HCT116 (cell line): ENCODE measurements at regions not wholly inside any gene's neighbourhood (a gene's known extent, or its start where the extent isn't known, plus 50 kb on each side); places are given as distances from the start of the nearest gene placed in this dataset.

Experiments used
- ATAC-seq: fragments of 200-7000 bp; cut with Tn5 transposase; 2 replicates; pipeline ENCODE4 v1.9.1; 2020; ENCODE audit warnings: mild to moderate bottlenecking, moderate library complexity
- BruUV-seq: library from RNA; stranded (reverse); fragments of 400-500 nt; replicated peaks from 2 replicates; lab custom pipeline; 2021; lab: Mats Ljungman, UMichigan
- CTCF ChIA-PET: fragments of 300-600 bp; sonication (Branson Sonifier 250); formaldehyde crosslinking; loops from one replicate; lab custom pipeline; 2021; ENCODE audit warnings: antibody characterized with exemption; lab: Charles Lee
- POLR2A ChIA-PET: fragments of 300-600, 350-600 bp; sonication (Branson Sonifier 250); formaldehyde crosslinking; loops from one replicate; lab custom pipeline; 2021; ENCODE audit warnings: antibody characterized with exemption; lab: Charles Lee
- RAD21 ChIA-PET, 2 experiments: fragments of 300-600 bp; sonication (Branson Sonifier 250); formaldehyde crosslinking; loops; one replicate each; lab custom pipeline; 2023; ENCODE audit warnings: low total read pairs in 2 of 2; ENCODE audit not compliant: uncharacterized antibody in 2 of 2, unreplicated experiment in 2 of 2, low non-redundant PET in 1 of 2; lab: Charles Lee
- DNase-seq: peaks from one replicate; pipeline ENCODE4 v3.0.0-alpha.2; 2010; ENCODE audit warnings: low read depth, low spot score
- H2AFZ ChIP-seq: fragments of 200-600 bp; shearing (Covaris generic), sonication (generic); 2 replicates; pipeline ENCODE4 v1.6.1; 2017; ENCODE audit warnings: low read depth, mixed run types, mixed read lengths, antibody characterized with exemption, low read length; ENCODE audit not compliant: poor library complexity, severe bottlenecking
- H3K27ac ChIP-seq: 2 replicates; pipeline ENCODE4 v1.5.1; 2012; ENCODE audit warnings: low read depth, low read length
- H3K27me3 ChIP-seq: fragments of 200-600 bp; sonication (generic); 2 replicates; pipeline ENCODE4 v1.6.1; 2016; ENCODE audit warnings: mixed run types, low read length, mixed read lengths; ENCODE audit not compliant: insufficient read depth
- H3K36me3 ChIP-seq, 2 experiments: fragments of 200-500 bp in 1 of 2; fragments of 200-600 bp in 1 of 2; sonication (Bioruptor generic) in 1 of 2; sonication (generic) in 1 of 2; 2 replicates each; pipeline versions ENCODE4 v1.5.1 to v1.6.1; 2014 to 2016; ENCODE audit warnings: low read length in 2 of 2, inconsistent platforms in 1 of 2, mixed read lengths in 1 of 2, mixed run types in 1 of 2; ENCODE audit not compliant: insufficient read depth in 2 of 2, control insufficient read depth in 1 of 2
- H3K4me1 ChIP-seq, 2 experiments: fragments of 200-600 bp in 1 of 2; sonication (generic) in 1 of 2; 2 replicates each; pipeline versions ENCODE4 v1.5.1 to v1.6.1; 2012 to 2017; ENCODE audit warnings: low read length in 2 of 2, inconsistent platforms in 1 of 2, mild to moderate bottlenecking in 1 of 2, mixed read lengths in 1 of 2, mixed run types in 1 of 2, moderate library complexity in 1 of 2; ENCODE audit not compliant: insufficient read depth in 2 of 2, control insufficient read depth in 1 of 2
- H3K4me2 ChIP-seq: fragments of 200-600 bp; sonication (generic); 2 replicates; pipeline ENCODE4 v1.6.1; 2017; ENCODE audit warnings: mixed run types, low read length, mixed read lengths
- H3K4me3 ChIP-seq, 2 experiments: fragments of 200-600 bp in 1 of 2; sonication (generic) in 1 of 2; replicated peaks in 1 of 2; 2 replicates each; pipeline ENCODE4 v1.5.1; 2011 to 2016; ENCODE audit warnings: low read length in 2 of 2, control low read depth in 1 of 2, low read depth in 1 of 2, mild to moderate bottlenecking in 1 of 2, mixed read lengths in 1 of 2, mixed run types in 1 of 2
- H3K79me2 ChIP-seq: fragments of 200-600 bp; sonication (generic); 2 replicates; pipeline ENCODE4 v1.6.1; 2017; ENCODE audit warnings: mild to moderate bottlenecking, mixed run types, low read length, moderate library complexity, mixed read lengths; ENCODE audit not compliant: insufficient read depth
- H3K9ac ChIP-seq: fragments of 200-600 bp; sonication (generic); 2 replicates; pipeline ENCODE4 v1.6.1; 2016; ENCODE audit warnings: low read length, mixed read lengths
- H3K9me2 ChIP-seq: fragments of 200-600 bp; sonication (generic), shearing (Covaris generic); 2 replicates; pipeline ENCODE4 v1.6.1; 2017; ENCODE audit warnings: mixed run types, mild to moderate bottlenecking, moderate library complexity; ENCODE audit not compliant: insufficient read depth
- H3K9me3 ChIP-seq, 2 experiments: fragments of 200-500 bp in 1 of 2; fragments of 200-600 bp in 1 of 2; sonication (Bioruptor generic) in 1 of 2; sonication (generic) in 1 of 2; 2 replicates each; pipeline ENCODE4 v1.6.1; 2014 to 2017; ENCODE audit warnings: low read length in 2 of 2, mixed read lengths in 2 of 2, inconsistent platforms in 1 of 2, low read depth in 1 of 2, mild to moderate bottlenecking in 1 of 2, mixed run types in 1 of 2, moderate library complexity in 1 of 2; ENCODE audit not compliant: control insufficient read depth in 1 of 2, insufficient read depth in 1 of 2
- H4K20me1 ChIP-seq: fragments of 200-600 bp; sonication (generic), shearing (Covaris generic); 2 replicates; pipeline ENCODE4 v1.6.1; 2017; ENCODE audit warnings: mixed run types, mild to moderate bottlenecking, moderate library complexity; ENCODE audit not compliant: insufficient read depth
- CBX3 ChIP-seq: IDR thresholded peaks from 2 replicates; pipeline ENCODE4 v1.6.1; 2012; ENCODE audit warnings: low read depth
- FOSL1 ChIP-seq: IDR thresholded peaks from 2 replicates; pipeline ENCODE4 v1.6.1; 2012; ENCODE audit warnings: low read depth
- RAD21 ChIP-seq: IDR thresholded peaks from 2 replicates; pipeline ENCODE4 v1.6.1; 2012; ENCODE audit warnings: low read depth, mild to moderate bottlenecking
- ZNF274 ChIP-seq: fragments of 200-500 bp; sonication (Bioruptor generic); IDR thresholded peaks from 2 replicates; pipeline ENCODE4 v1.6.1; 2014; ENCODE audit warnings: mild to moderate bottlenecking, low read depth, low read length, inconsistent platforms
- intact Hi-C: fragments of 100-400 bp; cut with micrococcal nuclease; formaldehyde crosslinking; loops from 2 replicates; pipeline ENCODE4 v1.10.0; 2022
- TF ChIP-seq, protein P1 (sequence below): IDR thresholded peaks from 2 replicates; pipeline ENCODE4 v1.6.1; 2011; ENCODE audit warnings: mild to moderate bottlenecking, low read length, moderate library complexity; ENCODE audit not compliant: insufficient replicate concordance; ENCODE audit errors: extremely low read depth
- TF ChIP-seq, protein P2 (sequence below), 3 experiments: fragments of 200-600 bp in 1 of 3; sonication (generic) in 1 of 3; IDR thresholded peaks in 2 of 3; conservative IDR thresholded peaks in 1 of 3; 2 replicates each; pipeline ENCODE4 v1.5.1; 2012 to 2017; ENCODE audit warnings: low read depth in 2 of 3, low read length in 2 of 3, antibody characterized with exemption in 1 of 3, borderline replicate concordance in 1 of 3, control low read depth in 1 of 3, mild to moderate bottlenecking in 1 of 3, mixed read lengths in 1 of 3, mixed run types in 1 of 3, moderate library complexity in 1 of 3; ENCODE audit not compliant: insufficient read depth in 1 of 3

DNA sequence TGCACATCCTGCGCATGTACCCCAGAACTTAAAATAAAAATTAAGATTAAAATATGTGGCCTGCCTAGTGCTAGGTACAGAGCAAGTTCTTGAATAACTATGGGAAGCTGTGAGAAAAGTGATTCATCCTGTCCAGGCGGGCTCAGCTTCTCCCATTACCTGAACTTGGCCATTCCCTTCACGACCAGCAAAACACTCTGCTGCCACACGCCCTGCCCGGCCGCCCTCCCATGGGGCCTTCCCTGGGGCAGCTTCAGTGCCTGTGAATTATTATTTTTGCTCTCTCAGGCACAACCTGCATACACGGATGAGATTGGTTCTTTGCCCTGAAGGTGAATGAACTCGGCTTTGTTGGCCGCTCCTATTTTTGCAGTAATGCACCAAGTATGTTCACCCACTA, 209.2 kb upstream of the SHH start:
- ChIA-PET CTCF (no interaction called here), RAD21 (no interaction called here), POLR2A (no interaction called here)
- Histone ChIP-seq H3K4me2 (no peak overlapping the region), H3K9me3 (no peaks in the 10 kb centered on the region), H3K79me2 (no peaks in the 10 kb centered on the region), H3K27ac (no peak overlapping the region), H2AFZ (no peak overlapping the region), H3K9me2 (no peaks in the 10 kb centered on the region), H3K36me3 (no peaks in the 10 kb centered on the region), H3K27me3 (no peaks in the 10 kb centered on the region), H3K9ac (no peak overlapping the region), H4K20me1 (no peaks in the 10 kb centered on the region), H3K4me1 (no peaks in the 10 kb centered on the region)
- DNase-seq = no peak
- intact Hi-C loops = no loop called here
- BruUV-seq = no TSS peak
- TF ChIP-seq RAD21 = no peak
- TF ChIP-seq CBX3 = no peak
- TF ChIP-seq, protein P1, sequence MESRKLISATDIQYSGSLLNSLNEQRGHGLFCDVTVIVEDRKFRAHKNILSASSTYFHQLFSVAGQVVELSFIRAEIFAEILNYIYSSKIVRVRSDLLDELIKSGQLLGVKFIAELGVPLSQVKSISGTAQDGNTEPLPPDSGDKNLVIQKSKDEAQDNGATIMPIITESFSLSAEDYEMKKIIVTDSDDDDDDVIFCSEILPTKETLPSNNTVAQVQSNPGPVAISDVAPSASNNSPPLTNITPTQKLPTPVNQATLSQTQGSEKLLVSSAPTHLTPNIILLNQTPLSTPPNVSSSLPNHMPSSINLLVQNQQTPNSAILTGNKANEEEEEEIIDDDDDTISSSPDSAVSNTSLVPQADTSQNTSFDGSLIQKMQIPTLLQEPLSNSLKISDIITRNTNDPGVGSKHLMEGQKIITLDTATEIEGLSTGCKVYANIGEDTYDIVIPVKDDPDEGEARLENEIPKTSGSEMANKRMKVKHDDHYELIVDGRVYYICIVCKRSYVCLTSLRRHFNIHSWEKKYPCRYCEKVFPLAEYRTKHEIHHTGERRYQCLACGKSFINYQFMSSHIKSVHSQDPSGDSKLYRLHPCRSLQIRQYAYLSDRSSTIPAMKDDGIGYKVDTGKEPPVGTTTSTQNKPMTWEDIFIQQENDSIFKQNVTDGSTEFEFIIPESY = no peak
- TF ChIP-seq FOSL1 = no peak
- no peak for TF ChIP-seq ZNF274
- TF ChIP-seq, all 23 proteins: peak for 0
- ATAC-seq = no peak
- no peak overlapping the region for H3K4me3 ChIP-seq

DNA sequence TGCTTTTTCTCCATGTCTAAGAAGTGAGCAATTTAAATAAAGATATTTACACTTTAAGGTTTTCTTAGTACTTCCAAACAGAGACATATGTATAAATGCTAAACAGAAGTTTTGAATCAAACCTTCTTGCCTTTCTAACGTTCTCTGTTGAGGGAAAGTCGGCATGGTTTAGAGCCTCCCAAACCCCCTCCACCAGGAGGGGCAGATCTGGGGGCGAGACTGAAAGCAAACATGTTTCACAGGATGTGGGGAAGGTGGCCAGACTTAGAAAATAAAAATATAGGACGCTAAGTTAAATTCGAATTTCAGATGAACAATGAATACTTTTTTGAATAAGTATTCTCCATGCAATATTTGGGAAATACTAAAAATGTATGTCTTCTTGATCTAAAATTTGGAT, 208.3 kb upstream of the SHH start:
- H3K9ac ChIP-seq = no peak overlapping the region
- BruUV-seq = no TSS peak
- no peaks in the 10 kb centered on the region for H3K27me3 ChIP-seq
- no peaks in the 10 kb centered on the region for H3K9me3 ChIP-seq
- H3K4me2 ChIP-seq = no peak overlapping the region
- no peaks in the 10 kb centered on the region for H3K4me1 ChIP-seq
- H3K36me3 ChIP-seq = no peaks in the 10 kb centered on the region
- POLR2A ChIA-PET = no interaction called here
- RAD21 ChIA-PET = no interaction called here
- no peaks in the 10 kb centered on the region for H3K9me2 ChIP-seq
- no peak overlapping the region for H3K4me3 ChIP-seq
- H3K79me2 ChIP-seq = no peaks in the 10 kb centered on the region
- TF ChIP-seq, protein P2, sequence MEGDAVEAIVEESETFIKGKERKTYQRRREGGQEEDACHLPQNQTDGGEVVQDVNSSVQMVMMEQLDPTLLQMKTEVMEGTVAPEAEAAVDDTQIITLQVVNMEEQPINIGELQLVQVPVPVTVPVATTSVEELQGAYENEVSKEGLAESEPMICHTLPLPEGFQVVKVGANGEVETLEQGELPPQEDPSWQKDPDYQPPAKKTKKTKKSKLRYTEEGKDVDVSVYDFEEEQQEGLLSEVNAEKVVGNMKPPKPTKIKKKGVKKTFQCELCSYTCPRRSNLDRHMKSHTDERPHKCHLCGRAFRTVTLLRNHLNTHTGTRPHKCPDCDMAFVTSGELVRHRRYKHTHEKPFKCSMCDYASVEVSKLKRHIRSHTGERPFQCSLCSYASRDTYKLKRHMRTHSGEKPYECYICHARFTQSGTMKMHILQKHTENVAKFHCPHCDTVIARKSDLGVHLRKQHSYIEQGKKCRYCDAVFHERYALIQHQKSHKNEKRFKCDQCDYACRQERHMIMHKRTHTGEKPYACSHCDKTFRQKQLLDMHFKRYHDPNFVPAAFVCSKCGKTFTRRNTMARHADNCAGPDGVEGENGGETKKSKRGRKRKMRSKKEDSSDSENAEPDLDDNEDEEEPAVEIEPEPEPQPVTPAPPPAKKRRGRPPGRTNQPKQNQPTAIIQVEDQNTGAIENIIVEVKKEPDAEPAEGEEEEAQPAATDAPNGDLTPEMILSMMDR (IDR thresholded peaks at IDR 0.05 in 2 of 3, conservative IDR thresholded peaks at IDR 0.05 in 1 of 3; ENCODE audit: borderline replicate concordance in 1 of 3, insufficient read depth in 1 of 3, low read depth in 2 of 3, low read length in 2 of 3) = no peak
- TF ChIP-seq FOSL1 = no peak
- H4K20me1 ChIP-seq = no peaks in the 10 kb centered on the region
- intact Hi-C loops = no loop called here
- CTCF ChIA-PET = no interaction called here
- no peak overlapping the region for H2AFZ ChIP-seq
- ATAC-seq = no peak
- H3K27ac ChIP-seq = no peak overlapping the region
- DNase-seq = no peak
